ENCODE measurements at regions not wholly inside any gene's neighbourhood (a gene's known extent, or its start where the extent isn't known, plus 50 kb on each side); places are given as distances from the start of the nearest gene placed in this dataset.

- TF ChIP-seq CTCF (IDR thresholded peaks at IDR 0.05) (no peak), POLR2A (IDR thresholded peaks at IDR 0.05) (no peak)
These were observed 63.1 kb upstream of the NPHP3 start for GRCh38 chr3:132785292-132785691.

Data from testis (tissue), 2 donors.